ENCODE measurements at regions not wholly inside any gene's neighbourhood (a gene's known extent, or its start where the extent isn't known, plus 50 kb on each side); places are given as distances from the start of the nearest gene placed in this dataset.
"Not testable (repeated sequence)": the region's sequence is repeated elsewhere in the genome, so short reads cannot be mapped to it uniquely, and the experiment has no call there.

- no peaks in the 10 kb centered on the region for H3K4me1 Mint-ChIP-seq (ENCODE audit: low read depth)
Measured at GRCh38 chr11:115610908-115611307, 106.7 kb upstream of the CADM1 start.

GRCh38 chr11:115610234-115610633 is 106.0 kb upstream of the CADM1 start:
- not testable (repeated sequence) for H3K36me3 Mint-ChIP-seq (ENCODE audit: low read depth); H3K4me3 Mint-ChIP-seq; H3K27me3 Mint-ChIP-seq; H3K27ac Mint-ChIP-seq; H3K4me1 Mint-ChIP-seq (ENCODE audit: low read depth); H3K9me3 Mint-ChIP-seq

More at GRCh38 chr11:115610908-115611307, 106.7 kb upstream of the CADM1 start:
- Mint-ChIP-seq H3K9me3 (peaks cover 4% of the 10 kb centered on the region), H3K27ac (no peak overlapping the region), H3K36me3 (ENCODE audit: low read depth) (no peaks in the 10 kb centered on the region), H3K27me3 (no peaks in the 10 kb centered on the region), H3K4me3 (no peak overlapping the region)

DNA sequence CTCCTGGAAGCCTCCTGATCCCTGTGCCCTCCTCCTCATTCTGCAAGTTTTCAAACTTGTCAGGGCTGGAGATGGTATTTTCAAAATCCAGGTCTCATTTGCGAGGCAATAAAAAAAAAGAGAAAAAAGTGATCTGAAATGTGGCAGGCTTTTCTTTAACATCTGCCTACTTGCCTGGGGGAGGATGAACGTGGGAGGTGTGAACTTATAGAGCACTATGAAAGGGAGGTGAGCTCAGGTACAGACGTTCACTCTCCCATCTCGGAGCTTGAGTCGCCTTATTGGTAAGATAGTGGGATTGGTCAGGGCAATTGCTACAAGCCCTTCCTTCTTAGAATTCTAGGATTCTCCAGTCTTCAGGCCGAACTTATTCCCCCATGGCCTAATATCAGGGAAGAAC is 104.8 kb upstream of the CADM1 start:
- Mint-ChIP-seq H3K27ac (no peak overlapping the region), H3K4me3 (no peak overlapping the region), H3K9me3 (peaks cover 4% of the 10 kb centered on the region), H3K36me3 (ENCODE audit: low read depth) (no peaks in the 10 kb centered on the region), H3K27me3 (no peaks in the 10 kb centered on the region), H3K4me1 (ENCODE audit: low read depth) (no peaks in the 10 kb centered on the region)

DNA sequence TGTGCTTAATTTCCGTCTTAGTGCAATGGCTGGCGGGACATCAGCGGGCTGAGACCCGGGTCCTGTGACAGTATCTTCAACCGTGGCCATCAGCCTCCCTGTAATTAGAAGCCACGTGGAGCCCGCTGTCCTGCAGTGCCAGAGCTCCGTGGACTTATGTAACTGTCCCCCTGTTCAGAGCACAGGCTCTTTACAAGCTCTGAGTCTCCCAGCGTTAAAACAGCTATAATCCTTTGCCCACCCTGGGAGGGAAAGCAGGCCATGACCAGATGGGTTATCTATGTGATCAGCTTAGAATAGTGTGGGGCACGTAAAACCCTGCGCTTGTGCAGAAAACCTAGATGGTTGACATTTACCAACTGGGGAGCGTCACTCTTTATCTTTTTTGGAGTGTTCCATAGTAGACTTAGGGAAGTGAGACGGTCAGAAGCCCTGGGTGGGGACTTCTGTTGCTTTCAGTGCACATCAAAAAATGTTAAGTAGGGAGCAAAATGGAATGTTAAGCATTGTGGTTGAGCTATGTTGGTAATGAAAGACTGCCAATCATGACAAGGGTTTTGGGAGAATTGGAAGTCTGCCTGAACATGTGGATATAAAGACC is 103.5 kb upstream of the CADM1 start:
- Mint-ChIP-seq H3K27me3 (no peaks in the 10 kb centered on the region), H3K27ac (no peak overlapping the region), H3K4me1 (ENCODE audit: low read depth) (no peaks in the 10 kb centered on the region), H3K4me3 (no peak overlapping the region), H3K36me3 (ENCODE audit: low read depth) (no peaks in the 10 kb centered on the region), H3K9me3 (peaks cover 4% of the 10 kb centered on the region)

DNA sequence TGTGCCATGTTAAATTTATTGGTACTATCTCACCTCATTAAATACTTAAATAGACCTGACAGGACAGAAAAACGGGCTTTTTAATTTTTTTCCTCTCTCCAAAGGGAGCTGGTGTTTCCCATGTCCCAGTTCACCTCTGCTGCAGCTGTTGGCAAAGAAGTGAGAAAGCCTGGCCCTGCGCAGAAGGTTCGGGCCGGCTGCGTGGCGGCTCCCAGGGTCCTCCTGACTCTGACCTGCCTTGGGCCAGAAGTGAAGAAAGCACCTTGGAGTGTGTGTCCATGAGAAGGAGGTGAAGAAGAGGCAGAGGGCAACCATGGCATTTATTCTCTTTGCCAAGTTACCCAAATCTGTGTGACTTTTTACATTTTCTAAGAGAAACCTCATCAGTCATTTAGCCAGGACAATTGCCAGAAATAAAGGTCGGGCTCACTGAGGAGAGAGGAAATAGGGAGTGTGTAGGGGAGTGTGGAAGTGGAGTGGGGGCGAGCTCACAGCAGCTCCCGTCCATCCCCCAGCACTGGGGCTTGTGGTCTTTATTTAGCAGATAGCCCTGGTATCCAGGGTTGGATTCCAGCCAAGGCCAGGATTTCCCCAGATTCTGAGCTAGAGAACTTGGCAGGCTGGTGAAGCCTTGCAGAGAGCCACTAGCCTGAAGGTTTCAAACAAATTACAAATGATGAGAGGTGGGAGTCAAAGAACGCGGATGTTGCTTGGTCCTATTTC is 102.4 kb upstream of the CADM1 start:
- no peaks in the 10 kb centered on the region for H3K27me3 Mint-ChIP-seq
- no peaks in the 10 kb centered on the region for H3K4me1 Mint-ChIP-seq (ENCODE audit: low read depth)
- H3K36me3 Mint-ChIP-seq (ENCODE audit: low read depth), result no peaks in the 10 kb centered on the region
- no peak overlapping the region for H3K4me3 Mint-ChIP-seq
- peaks cover 4% of the 10 kb centered on the region for H3K9me3 Mint-ChIP-seq
- no peak overlapping the region for H3K27ac Mint-ChIP-seq

- peaks cover 5% of the 10 kb centered on the region for H3K9me3 Mint-ChIP-seq
- no peak overlapping the region for H3K27ac Mint-ChIP-seq
- no peaks in the 10 kb centered on the region for H3K27me3 Mint-ChIP-seq
- H3K4me1 Mint-ChIP-seq (ENCODE audit: low read depth), result no peaks in the 10 kb centered on the region
- no peaks in the 10 kb centered on the region for H3K36me3 Mint-ChIP-seq (ENCODE audit: low read depth)
- no peak overlapping the region for H3K4me3 Mint-ChIP-seq
Measured at GRCh38 chr11:115605871-115606497, 101.8 kb upstream of the CADM1 start.

- not testable (repeated sequence) for H3K27ac Mint-ChIP-seq; H3K4me3 Mint-ChIP-seq; H3K27me3 Mint-ChIP-seq; H3K4me1 Mint-ChIP-seq (ENCODE audit: low read depth); H3K36me3 Mint-ChIP-seq (ENCODE audit: low read depth); H3K9me3 Mint-ChIP-seq
Measured at GRCh38 chr11:115605397-115605796, 101.2 kb upstream of the CADM1 start.

DNA sequence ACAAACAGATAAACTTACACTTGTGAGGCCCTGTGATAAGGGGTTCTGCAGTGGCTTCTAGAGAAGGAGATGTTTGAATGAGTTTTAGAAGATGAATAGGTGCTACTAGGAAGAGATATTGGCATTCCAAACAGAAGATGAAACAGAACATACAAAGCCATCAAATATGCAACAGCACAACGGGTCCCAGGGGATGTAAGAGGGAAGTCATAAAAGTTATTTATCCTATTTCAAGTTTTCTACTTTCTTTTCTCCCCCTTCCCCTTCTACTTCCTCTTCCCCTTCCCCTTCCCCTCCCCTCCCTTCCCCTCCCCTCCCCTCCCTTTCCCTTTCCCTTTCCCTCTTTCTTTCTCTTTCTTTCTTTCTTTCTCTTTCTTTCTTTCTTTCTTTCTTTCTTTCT is 94.9 kb upstream of the CADM1 start:
- Mint-ChIP-seq H3K9me3 (peaks cover 12% of the 10 kb centered on the region), H3K27me3 (no peaks in the 10 kb centered on the region), H3K27ac (no peak overlapping the region), H3K4me1 (ENCODE audit: low read depth) (no peaks in the 10 kb centered on the region), H3K36me3 (ENCODE audit: low read depth) (no peaks in the 10 kb centered on the region), H3K4me3 (no peak overlapping the region)

GRCh38 chr11:115598257-115598901 is 94.2 kb upstream of the CADM1 start:
- H3K36me3 Mint-ChIP-seq (ENCODE audit: low read depth), result no peaks in the 10 kb centered on the region
- H3K27ac Mint-ChIP-seq, result no peak overlapping the region
- peaks cover 12% of the 10 kb centered on the region for H3K9me3 Mint-ChIP-seq
- H3K27me3 Mint-ChIP-seq, result no peaks in the 10 kb centered on the region
- H3K4me3 Mint-ChIP-seq, result no peak overlapping the region
- H3K4me1 Mint-ChIP-seq (ENCODE audit: low read depth), result no peaks in the 10 kb centered on the region

DNA sequence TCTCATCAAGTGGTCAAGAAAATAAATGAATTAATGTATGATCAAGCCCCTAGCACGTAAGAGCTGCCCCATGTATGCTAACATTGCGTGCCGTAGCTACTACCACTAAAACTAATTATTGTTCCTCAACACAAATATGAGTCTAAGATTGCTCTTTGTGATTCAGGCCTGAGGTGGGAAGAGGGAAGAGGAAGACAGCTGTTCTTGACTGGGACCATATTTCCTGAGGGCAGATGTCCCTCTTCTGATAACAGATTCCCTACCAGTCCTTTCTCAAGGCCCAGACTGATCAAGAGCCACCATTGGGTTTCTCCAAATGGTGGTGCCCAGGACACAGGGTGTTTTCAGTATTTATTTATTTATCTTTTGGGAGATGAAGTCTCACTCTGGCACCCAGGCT is 87.2 kb upstream of the CADM1 start:
- H3K9me3 Mint-ChIP-seq, result peaks cover 12% of the 10 kb centered on the region
- H3K4me3 Mint-ChIP-seq, result no peak overlapping the region
- H3K27ac Mint-ChIP-seq, result no peak overlapping the region
- no peaks in the 10 kb centered on the region for H3K27me3 Mint-ChIP-seq
- no peaks in the 10 kb centered on the region for H3K4me1 Mint-ChIP-seq (ENCODE audit: low read depth)
- H3K36me3 Mint-ChIP-seq (ENCODE audit: low read depth), result no peaks in the 10 kb centered on the region

DNA sequence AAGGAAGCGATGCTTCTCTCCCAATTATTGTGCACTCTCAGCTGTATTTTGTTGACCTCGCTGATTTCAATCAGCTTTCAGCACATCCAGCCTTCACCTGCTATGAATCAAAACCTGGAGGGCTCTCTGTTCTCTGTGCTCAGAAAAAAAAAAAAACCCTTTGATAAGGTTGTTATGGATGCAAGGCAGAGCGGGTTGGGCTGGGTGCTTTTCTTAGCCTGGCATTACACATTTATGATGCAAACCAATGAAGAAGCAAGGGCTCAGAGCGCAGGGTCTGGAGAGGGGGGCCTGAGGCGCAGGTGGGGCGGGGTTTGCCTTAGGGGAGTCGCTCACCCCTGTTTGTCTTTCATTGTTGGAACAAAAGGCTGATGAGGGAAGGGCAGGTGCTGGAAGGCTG is 86.0 kb upstream of the CADM1 start:
- H3K4me3 Mint-ChIP-seq, result no peak overlapping the region
- no peaks in the 10 kb centered on the region for H3K4me1 Mint-ChIP-seq (ENCODE audit: low read depth)
- H3K27ac Mint-ChIP-seq, result no peak overlapping the region
- peaks cover 5% of the 10 kb centered on the region for H3K9me3 Mint-ChIP-seq
- no peaks in the 10 kb centered on the region for H3K36me3 Mint-ChIP-seq (ENCODE audit: low read depth)
- H3K27me3 Mint-ChIP-seq, result no peaks in the 10 kb centered on the region

GRCh38 chr11:115587718-115588342 is 83.6 kb upstream of the CADM1 start:
- Mint-ChIP-seq H3K36me3 (ENCODE audit: low read depth) (no peaks in the 10 kb centered on the region), H3K4me3 (no peak overlapping the region), H3K27me3 (no peaks in the 10 kb centered on the region), H3K27ac (no peak overlapping the region), H3K9me3 (peaks cover 5% of the 10 kb centered on the region), H3K4me1 (ENCODE audit: low read depth) (no peaks in the 10 kb centered on the region)

DNA sequence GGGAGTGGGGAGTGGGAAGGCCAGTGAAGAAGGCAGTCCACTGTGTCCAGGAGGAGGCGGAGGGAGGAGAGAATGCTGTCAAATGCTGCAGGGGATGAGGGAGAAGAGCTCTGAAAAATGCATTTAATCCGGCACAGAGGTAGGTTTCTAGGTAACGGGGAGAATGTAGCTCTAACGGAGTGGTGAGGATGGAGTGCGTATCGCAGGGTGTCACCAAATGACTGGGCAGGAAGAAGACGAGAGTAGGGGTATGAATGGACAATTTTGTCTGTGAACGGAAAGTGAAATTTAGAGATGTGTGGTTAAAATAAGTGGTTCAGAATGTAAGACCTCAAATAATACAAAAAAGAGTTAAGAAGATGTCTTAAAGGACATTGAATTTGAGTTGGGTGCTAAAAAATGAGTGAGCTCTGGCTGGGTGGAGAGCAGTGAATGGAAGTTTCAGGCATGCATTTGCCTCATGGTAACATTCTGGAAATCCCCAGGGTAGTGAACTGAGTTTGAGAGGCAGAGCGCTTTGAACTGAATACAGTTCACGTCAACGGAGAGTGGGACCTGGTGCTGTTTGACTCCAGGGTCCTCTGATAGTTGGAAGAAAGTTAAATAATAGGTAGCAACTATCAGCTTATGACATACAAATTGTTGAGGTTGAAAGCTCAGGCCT is 81.3 kb upstream of the CADM1 start:
- H3K36me3 Mint-ChIP-seq (ENCODE audit: low read depth), result no peaks in the 10 kb centered on the region
- H3K27me3 Mint-ChIP-seq, result no peaks in the 10 kb centered on the region
- H3K4me1 Mint-ChIP-seq (ENCODE audit: low read depth), result no peaks in the 10 kb centered on the region
- no peak overlapping the region for H3K27ac Mint-ChIP-seq
- H3K4me3 Mint-ChIP-seq, result no peak overlapping the region
- peaks cover 11% of the 10 kb centered on the region for H3K9me3 Mint-ChIP-seq

GRCh38 chr11:115581871-115582639 is 77.8 kb upstream of the CADM1 start:
- Mint-ChIP-seq H3K27ac (no peak overlapping the region), H3K4me3 (no peak overlapping the region), H3K27me3 (no peaks in the 10 kb centered on the region), H3K4me1 (ENCODE audit: low read depth) (no peaks in the 10 kb centered on the region), H3K36me3 (ENCODE audit: low read depth) (no peaks in the 10 kb centered on the region), H3K9me3 (peaks cover 6% of the 10 kb centered on the region)

Measured in stimulated activated naive CD8-positive, alpha-beta T cell treated with anti-CD3 and anti-CD28 coated beads, Interleukin-15, Interleukin-2, amounts not matched to agents 100 ng/mL and 50 ng/mL, for 24 hours (primary cell).